ENCODE measurements at regions not wholly inside any gene's neighbourhood (a gene's known extent, or its start where the extent isn't known, plus 50 kb on each side); places are given as distances from the start of the nearest gene placed in this dataset.
"Not testable (repeated sequence)": the region's sequence is repeated elsewhere in the genome, so short reads cannot be mapped to it uniquely, and the experiment has no call there.

- H3K36me3 ChIP-seq (replicated peaks), result no peaks in the 10 kb centered on the region
- in situ Hi-C loops (cut with MboI; ENCODE audit: low sequenced_read_pairs), result no loop called here
- H3K4me1 ChIP-seq, result no peaks in the 10 kb centered on the region
- H3K4me3 ChIP-seq, result no peak overlapping the region
- H3K9me3 ChIP-seq, result no peaks in the 10 kb centered on the region
- DNase-seq (ENCODE audit: low spot score in 2 of 2), result no peak
- H3K27me3 ChIP-seq (ENCODE audit: low read depth), result no peaks in the 10 kb centered on the region
Measured at GRCh38 chr3:19825193-19825592, 108.8 kb downstream of the EFHB start.

- H3K36me3 ChIP-seq (replicated peaks), result no peaks in the 10 kb centered on the region
- DNase-seq (ENCODE audit: low spot score in 2 of 2), result no peak
- in situ Hi-C loops (cut with MboI; ENCODE audit: low sequenced_read_pairs), result no loop called here
- no peaks in the 10 kb centered on the region for H3K4me1 ChIP-seq
- H3K4me3 ChIP-seq, result no peak overlapping the region
- no peaks in the 10 kb centered on the region for H3K9me3 ChIP-seq
- no peaks in the 10 kb centered on the region for H3K27me3 ChIP-seq (ENCODE audit: low read depth)
Measured at GRCh38 chr3:19822805-19823204, 111.2 kb downstream of the EFHB start.

GRCh38 chr3:19816631-19817030, 117.4 kb downstream of the EFHB start:
- Histone ChIP-seq H3K27me3 (ENCODE audit: low read depth) (no peaks in the 10 kb centered on the region), H3K4me3 (no peak overlapping the region), H3K36me3 (replicated peaks) (no peaks in the 10 kb centered on the region), H3K4me1 (no peaks in the 10 kb centered on the region), H3K9me3 (no peaks in the 10 kb centered on the region)
- in situ Hi-C loops (cut with MboI; ENCODE audit: low sequenced_read_pairs), result no loop called here
- no peak for DNase-seq (ENCODE audit: low spot score in 2 of 2)

- Histone ChIP-seq H3K4me3 (no peak overlapping the region), H3K9me3 (no peaks in the 10 kb centered on the region), H3K36me3 (replicated peaks) (no peaks in the 10 kb centered on the region), H3K27me3 (ENCODE audit: low read depth) (no peaks in the 10 kb centered on the region), H3K4me1 (no peaks in the 10 kb centered on the region)
- DNase-seq (ENCODE audit: low spot score in 2 of 2), result no peak
- in situ Hi-C loops (cut with MboI; ENCODE audit: low sequenced_read_pairs), result no loop called here
Measured at GRCh38 chr3:19815805-19816204, 118.2 kb downstream of the EFHB start.

- H3K4me1 ChIP-seq; in situ Hi-C loops (cut with MboI; ENCODE audit: low sequenced_read_pairs); H3K27me3 ChIP-seq (ENCODE audit: low read depth); DNase-seq (ENCODE audit: low spot score in 2 of 2); H3K9me3 ChIP-seq; H3K4me3 ChIP-seq; H3K36me3 ChIP-seq (replicated peaks): not testable (repeated sequence)
Measured at GRCh38 chr3:19813743-19814142, 120.3 kb downstream of the EFHB start.

- Histone ChIP-seq H3K36me3 (replicated peaks) (no peaks in the 10 kb centered on the region), H3K27me3 (ENCODE audit: low read depth) (no peaks in the 10 kb centered on the region), H3K9me3 (no peaks in the 10 kb centered on the region), H3K4me1 (no peaks in the 10 kb centered on the region), H3K4me3 (no peak overlapping the region)
- DNase-seq (ENCODE audit: low spot score in 2 of 2), result no peak
- in situ Hi-C loops (cut with MboI; ENCODE audit: low sequenced_read_pairs), result no loop called here
Measured at GRCh38 chr3:19811689-19812088, 122.3 kb downstream of the EFHB start.

- H3K36me3 ChIP-seq (replicated peaks), result no peaks in the 10 kb centered on the region
- no peaks in the 10 kb centered on the region for H3K4me1 ChIP-seq
- no peak overlapping the region for H3K4me3 ChIP-seq
- no peaks in the 10 kb centered on the region for H3K9me3 ChIP-seq
- DNase-seq (ENCODE audit: low spot score in 2 of 2), result no peak
- no peaks in the 10 kb centered on the region for H3K27me3 ChIP-seq (ENCODE audit: low read depth)
- in situ Hi-C loops (cut with MboI; ENCODE audit: low sequenced_read_pairs), result no loop called here
Measured at GRCh38 chr3:19808834-19809233, 125.2 kb downstream of the EFHB start.

GRCh38 chr3:19799887-19800286, 134.1 kb downstream of the EFHB start:
- in situ Hi-C loops (cut with MboI; ENCODE audit: low sequenced_read_pairs), result no loop called here
- Histone ChIP-seq H3K36me3 (replicated peaks) (no peaks in the 10 kb centered on the region), H3K4me1 (no peaks in the 10 kb centered on the region), H3K4me3 (no peak overlapping the region), H3K9me3 (no peaks in the 10 kb centered on the region), H3K27me3 (ENCODE audit: low read depth) (no peaks in the 10 kb centered on the region)
- no peak for DNase-seq (ENCODE audit: low spot score in 2 of 2)

- no peaks in the 10 kb centered on the region for H3K36me3 ChIP-seq (replicated peaks)
- in situ Hi-C loops (cut with MboI; ENCODE audit: low sequenced_read_pairs), result no loop called here
- H3K27me3 ChIP-seq (ENCODE audit: low read depth), result no peaks in the 10 kb centered on the region
- H3K9me3 ChIP-seq, result no peaks in the 10 kb centered on the region
- H3K4me3 ChIP-seq, result no peak overlapping the region
- no peak for DNase-seq (ENCODE audit: low spot score in 2 of 2)
- no peaks in the 10 kb centered on the region for H3K4me1 ChIP-seq
Measured at GRCh38 chr3:19799115-19799514, 134.9 kb downstream of the EFHB start.

GRCh38 chr3:19798324-19798723, 135.7 kb downstream of the EFHB start:
- in situ Hi-C loops (cut with MboI; ENCODE audit: low sequenced_read_pairs), result no loop called here
- no peaks in the 10 kb centered on the region for H3K4me1 ChIP-seq
- no peak overlapping the region for H3K4me3 ChIP-seq
- no peaks in the 10 kb centered on the region for H3K27me3 ChIP-seq (ENCODE audit: low read depth)
- no peaks in the 10 kb centered on the region for H3K9me3 ChIP-seq
- no peak for DNase-seq (ENCODE audit: low spot score in 2 of 2)
- no peaks in the 10 kb centered on the region for H3K36me3 ChIP-seq (replicated peaks)

DNA sequence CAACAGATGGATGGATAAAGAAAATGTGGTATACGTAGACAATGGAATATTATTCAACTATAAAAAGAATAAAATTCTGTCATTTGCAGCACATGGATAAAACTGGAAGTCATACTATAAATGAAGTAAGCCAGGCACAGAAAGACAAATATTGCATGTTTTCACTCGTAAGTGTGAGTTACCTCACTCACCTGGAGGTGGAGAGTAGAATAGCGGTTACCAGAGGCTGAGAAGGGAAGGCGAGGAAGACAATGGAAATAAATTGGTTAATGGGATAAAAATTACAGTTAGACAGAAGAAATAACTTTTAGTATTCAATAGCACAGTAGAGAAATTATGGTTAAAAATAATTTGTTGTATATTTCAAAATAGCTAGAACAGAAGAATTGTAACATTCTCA, 141.6 kb downstream of the EFHB start:
- DNase-seq (ENCODE audit: low spot score in 2 of 2), result no peak
- Histone ChIP-seq H3K4me3 (no peak overlapping the region), H3K4me1 (no peaks in the 10 kb centered on the region), H3K27me3 (ENCODE audit: low read depth) (no peaks in the 10 kb centered on the region), H3K9me3 (no peaks in the 10 kb centered on the region), H3K36me3 (replicated peaks) (no peaks in the 10 kb centered on the region)
- in situ Hi-C loops (cut with MboI; ENCODE audit: low sequenced_read_pairs), result no loop called here

- DNase-seq (ENCODE audit: low spot score in 2 of 2), result peak; percentile 46 to 96
- peaks cover 19% of the 10 kb centered on the region for H3K4me1 ChIP-seq
- no peaks in the 10 kb centered on the region for H3K36me3 ChIP-seq (replicated peaks)
- H3K9me3 ChIP-seq, result no peaks in the 10 kb centered on the region; the same call in none of the 2 replicates
- in situ Hi-C loops (cut with MboI; ENCODE audit: low sequenced_read_pairs), result no loop called here
- H3K4me3 ChIP-seq, result no peak overlapping the region
- H3K27me3 ChIP-seq (ENCODE audit: low read depth), result no peaks in the 10 kb centered on the region
Measured at GRCh38 chr3:19775765-19776164, 158.3 kb downstream of the EFHB start.

DNA sequence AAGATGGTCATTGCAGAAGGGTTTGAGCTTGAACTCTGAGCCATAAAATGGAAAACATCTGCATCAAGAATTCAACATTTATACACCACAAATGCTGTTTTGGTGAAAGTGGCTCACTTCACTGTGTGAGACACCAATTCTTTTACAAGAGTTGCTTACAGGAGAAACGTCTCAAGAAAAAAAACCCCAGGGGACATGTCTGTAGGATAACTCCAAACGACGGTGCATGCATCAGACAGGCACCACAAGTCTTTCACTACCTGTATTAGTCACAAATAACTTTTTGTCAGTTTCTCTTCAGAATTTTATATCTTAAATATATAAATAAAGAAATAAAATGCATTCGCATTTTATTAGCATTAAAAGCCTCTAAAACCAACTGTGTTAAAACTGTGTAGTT, 164.3 kb downstream of the EFHB start:
- no peaks in the 10 kb centered on the region for H3K36me3 ChIP-seq (replicated peaks)
- no peak overlapping the region for H3K4me3 ChIP-seq
- no peaks in the 10 kb centered on the region for H3K9me3 ChIP-seq
- in situ Hi-C loops (cut with MboI; ENCODE audit: low sequenced_read_pairs), result no loop called here
- H3K27me3 ChIP-seq (ENCODE audit: low read depth), result no peaks in the 10 kb centered on the region
- DNase-seq (ENCODE audit: low spot score in 2 of 2), result no peak
- peaks cover 3% of the 10 kb centered on the region; the same call in 1 of the 2 replicates for H3K4me1 ChIP-seq

- H3K9me3 ChIP-seq, result no peaks in the 10 kb centered on the region
- no peak overlapping the region for H3K4me3 ChIP-seq
- in situ Hi-C loops (cut with MboI; ENCODE audit: low sequenced_read_pairs), result no loop called here
- H3K4me1 ChIP-seq, result peaks cover 4% of the 10 kb centered on the region
- H3K36me3 ChIP-seq (replicated peaks), result no peaks in the 10 kb centered on the region
- no peaks in the 10 kb centered on the region for H3K27me3 ChIP-seq (ENCODE audit: low read depth)
- DNase-seq (ENCODE audit: low spot score in 2 of 2), result no peak
Measured at GRCh38 chr3:19765954-19766353, 168.1 kb downstream of the EFHB start.

- peaks cover 3% of the 10 kb centered on the region; the same call in 1 of the 2 replicates for H3K4me1 ChIP-seq
- H3K27me3 ChIP-seq (ENCODE audit: low read depth), result no peaks in the 10 kb centered on the region
- in situ Hi-C loops (cut with MboI; ENCODE audit: low sequenced_read_pairs), result no loop called here
- no peaks in the 10 kb centered on the region for H3K36me3 ChIP-seq (replicated peaks)
- H3K4me3 ChIP-seq, result no peak overlapping the region
- no peaks in the 10 kb centered on the region for H3K9me3 ChIP-seq
- DNase-seq (ENCODE audit: low spot score in 2 of 2), result no peak
Measured at GRCh38 chr3:19757773-19758172, 176.2 kb downstream of the EFHB start.
